GM10266 (cell line): ENCODE measurements at regions not wholly inside any gene's neighbourhood (a gene's known extent, or its start where the extent isn't known, plus 50 kb on each side); places are given as distances from the start of the nearest gene placed in this dataset.

Experiments used
- DNase-seq: peaks from one replicate; pipeline ENCODE4 v3.0.0; 2012; ENCODE audit errors: extremely low spot score
- TF ChIP-seq, protein P1 (sequence below): IDR thresholded peaks from 2 replicates; pipeline ENCODE4 v1.5.1; 2012; ENCODE audit warnings: mild to moderate bottlenecking, low read depth; ENCODE audit not compliant: control insufficient read depth, insufficient read depth; ENCODE audit errors: missing control alignments

GRCh38 chr7:18151422-18151821, 123.8 kb upstream of the PRPS1L1 start:
- TF ChIP-seq, protein P1, sequence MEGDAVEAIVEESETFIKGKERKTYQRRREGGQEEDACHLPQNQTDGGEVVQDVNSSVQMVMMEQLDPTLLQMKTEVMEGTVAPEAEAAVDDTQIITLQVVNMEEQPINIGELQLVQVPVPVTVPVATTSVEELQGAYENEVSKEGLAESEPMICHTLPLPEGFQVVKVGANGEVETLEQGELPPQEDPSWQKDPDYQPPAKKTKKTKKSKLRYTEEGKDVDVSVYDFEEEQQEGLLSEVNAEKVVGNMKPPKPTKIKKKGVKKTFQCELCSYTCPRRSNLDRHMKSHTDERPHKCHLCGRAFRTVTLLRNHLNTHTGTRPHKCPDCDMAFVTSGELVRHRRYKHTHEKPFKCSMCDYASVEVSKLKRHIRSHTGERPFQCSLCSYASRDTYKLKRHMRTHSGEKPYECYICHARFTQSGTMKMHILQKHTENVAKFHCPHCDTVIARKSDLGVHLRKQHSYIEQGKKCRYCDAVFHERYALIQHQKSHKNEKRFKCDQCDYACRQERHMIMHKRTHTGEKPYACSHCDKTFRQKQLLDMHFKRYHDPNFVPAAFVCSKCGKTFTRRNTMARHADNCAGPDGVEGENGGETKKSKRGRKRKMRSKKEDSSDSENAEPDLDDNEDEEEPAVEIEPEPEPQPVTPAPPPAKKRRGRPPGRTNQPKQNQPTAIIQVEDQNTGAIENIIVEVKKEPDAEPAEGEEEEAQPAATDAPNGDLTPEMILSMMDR: no peak
- no peak for DNase-seq

- DNase-seq: no peak
- TF ChIP-seq, protein P1: no peak
Measured at GRCh38 chr7:18153183-18153748, 125.6 kb upstream of the PRPS1L1 start.

GRCh38 chr7:18154726-18155125, 127.1 kb upstream of the PRPS1L1 start:
- DNase-seq: no peak
- TF ChIP-seq, protein P1: no peak

DNA sequence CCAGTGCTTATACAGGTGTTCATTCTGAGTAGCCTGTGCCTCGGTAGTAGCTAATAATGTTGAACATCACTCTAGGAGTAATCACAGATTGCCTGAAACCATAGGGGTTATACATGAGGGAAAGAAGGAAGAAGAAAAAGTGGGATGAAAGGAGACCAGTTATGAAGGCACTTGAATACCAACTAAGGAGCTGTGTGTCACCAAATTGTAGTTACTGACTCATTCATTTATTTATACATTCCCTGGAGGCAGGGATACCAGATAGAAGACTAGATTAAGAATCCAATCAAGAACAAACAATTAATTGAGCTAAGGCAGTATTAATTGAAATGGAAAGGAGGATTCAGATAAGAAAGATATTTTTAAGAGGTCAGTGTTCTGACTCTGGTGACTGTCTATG, 129.6 kb upstream of the PRPS1L1 start:
- TF ChIP-seq, protein P1: no peak
- DNase-seq: no peak

DNA sequence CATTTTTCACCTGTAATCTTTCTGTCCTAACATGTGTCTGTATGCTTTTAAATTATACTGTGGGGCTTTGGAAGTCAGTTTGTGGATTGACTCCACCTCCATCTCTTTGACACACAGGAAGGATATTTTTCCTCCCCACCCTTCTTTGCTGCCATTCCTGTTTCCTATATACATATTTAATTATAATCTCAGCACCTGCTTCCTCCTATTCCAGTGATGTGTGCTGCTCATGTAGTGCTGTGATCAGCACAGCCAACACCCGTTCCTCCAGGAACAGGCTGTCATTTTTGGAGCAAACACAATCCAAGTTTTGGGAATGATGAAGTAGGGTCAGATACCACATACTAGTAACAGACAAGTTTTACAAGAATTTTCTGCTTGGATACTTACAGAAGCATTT, 135.0 kb upstream of the PRPS1L1 start:
- TF ChIP-seq, protein P1: no peak
- DNase-seq: no peak

- DNase-seq: no peak
- TF ChIP-seq, protein P1: no peak
Measured at GRCh38 chr7:18163091-18163490, 135.4 kb upstream of the PRPS1L1 start.

GRCh38 chr7:18165166-18165565, 137.5 kb upstream of the PRPS1L1 start:
- TF ChIP-seq, protein P1: no peak
- no peak for DNase-seq
